CD14-positive monocyte (primary cell): ENCODE measurements at regions not wholly inside any gene's neighbourhood (a gene's known extent, or its start where the extent isn't known, plus 50 kb on each side); places are given as distances from the start of the nearest gene placed in this dataset.
A peak's percentile ranks its signal among the peaks of the same experiment; 100 is the strongest.

ENCODE experiments used
- DNase-seq, 3 donors: peaks; one replicate each; pipeline ENCODE4 v3.0.0-alpha.2; 2011 to 2022
- H2AFZ ChIP-seq: 2 replicates; pipeline ENCODE4 v1.6.0; 2012; ENCODE audit warnings: mild to moderate bottlenecking, low read depth, low read length, inconsistent platforms; ENCODE audit not compliant: insufficient read depth, poor library complexity, severe bottlenecking
- H3K27ac ChIP-seq, 2 donors: 1 replicate in 1 of 2; 2 replicates in 1 of 2; pipeline ENCODE4 v1.5.1; 2012 to 2013; ENCODE audit warnings: low read length in 2 of 2, control low read depth in 1 of 2, inconsistent platforms in 1 of 2, low read depth in 1 of 2, mild to moderate bottlenecking in 1 of 2
- H3K27me3 ChIP-seq, 2 donors: one replicate each; pipeline versions ENCODE4 v1.6.0 to v1.6.1; 2011 to 2013; ENCODE audit warnings: low read length in 2 of 2; ENCODE audit not compliant: control insufficient read depth in 2 of 2, insufficient read depth in 2 of 2
- H3K36me3 ChIP-seq, 2 donors: replicated peaks in 1 of 2; 1 replicate in 1 of 2; 2 replicates in 1 of 2; pipeline versions ENCODE4 v1.5.1 to v1.6.1; 2012 to 2013; ENCODE audit warnings: low read length in 2 of 2, control low read depth in 1 of 2, inconsistent platforms in 1 of 2, mild to moderate bottlenecking in 1 of 2; ENCODE audit not compliant: insufficient read depth in 2 of 2, control insufficient read depth in 1 of 2
- H3K4me1 ChIP-seq, 2 donors: 1 replicate in 1 of 2; 2 replicates in 1 of 2; pipeline versions ENCODE4 v1.5.1 to v1.6.1; 2012 to 2013; ENCODE audit warnings: low read length in 2 of 2, control low read depth in 1 of 2, inconsistent platforms in 1 of 2, mild to moderate bottlenecking in 1 of 2, moderate library complexity in 1 of 2; ENCODE audit not compliant: insufficient read depth in 2 of 2, control insufficient read depth in 1 of 2
- H3K4me2 ChIP-seq: replicated peaks from 2 replicates; pipeline ENCODE3; 2012; ENCODE audit warnings: low read length, moderate library complexity, mild to moderate bottlenecking; ENCODE audit not compliant: poor library complexity, severe bottlenecking; ENCODE audit errors: extremely low read depth
- H3K4me3 ChIP-seq, 3 experiments: fragments of 200-600 bp in 1 of 3; sonication (generic) in 1 of 3; replicated peaks in 1 of 3; 1 replicate in 2 of 3; 2 replicates in 1 of 3; pipeline ENCODE4 v1.5.1; 2011 to 2013; ENCODE audit warnings: low read length in 3 of 3, mild to moderate bottlenecking in 3 of 3, control low read depth in 2 of 3, low read depth in 2 of 3, inconsistent platforms in 1 of 3, moderate library complexity in 1 of 3
- H3K79me2 ChIP-seq: 2 replicates; pipeline ENCODE4 v1.6.0; 2012; ENCODE audit warnings: mild to moderate bottlenecking, control low read depth, inconsistent platforms, low read length, moderate library complexity; ENCODE audit not compliant: insufficient read depth
- H3K9ac ChIP-seq: 2 replicates; pipeline ENCODE4 v1.6.0; 2017; ENCODE audit warnings: low read length, mild to moderate bottlenecking; ENCODE audit not compliant: insufficient read depth, poor library complexity, severe bottlenecking
- H3K9me3 ChIP-seq, 2 donors: replicated peaks in 1 of 2; 1 replicate in 1 of 2; 2 replicates in 1 of 2; pipeline versions ENCODE4 v1.5.1 to v1.6.1; 2012 to 2013; ENCODE audit warnings: low read length in 2 of 2, control low read depth in 1 of 2; ENCODE audit not compliant: control insufficient read depth in 1 of 2, insufficient read depth in 1 of 2
- H4K20me1 ChIP-seq: 2 replicates; pipeline ENCODE4 v1.6.0; 2012; ENCODE audit warnings: mild to moderate bottlenecking, low read length, control low read depth, moderate library complexity; ENCODE audit not compliant: insufficient read depth
- H3K27ac Mint-ChIP-seq, 7 donors: one replicate each; pipeline ENCODE4 v1.8.0; 2020; ENCODE audit warnings: mild to moderate bottlenecking in 7 of 7, mixed read lengths in 7 of 7, moderate library complexity in 6 of 7, inconsistent platforms in 2 of 7
- H3K27me3 Mint-ChIP-seq, 3 donors: one replicate each; pipeline ENCODE4 v1.8.0; 2021 to 2022; ENCODE audit warnings: low read depth in 3 of 3, mild to moderate bottlenecking in 3 of 3, mixed read lengths in 3 of 3, moderate library complexity in 3 of 3, inconsistent platforms in 1 of 3
- H3K36me3 Mint-ChIP-seq, 2 donors: one replicate each; pipeline ENCODE4 v1.8.0; 2020; ENCODE audit warnings: mixed read lengths in 2 of 2, inconsistent platforms in 1 of 2, mild to moderate bottlenecking in 1 of 2
- H3K4me1 Mint-ChIP-seq: one replicate; pipeline ENCODE4 v1.8.0; 2020; ENCODE audit warnings: mild to moderate bottlenecking, mixed read lengths
- H3K4me3 Mint-ChIP-seq, 2 donors: one replicate each; pipeline ENCODE4 v1.8.0; 2020; ENCODE audit warnings: mild to moderate bottlenecking in 2 of 2, mixed read lengths in 2 of 2, moderate library complexity in 1 of 2
- H3K9me3 Mint-ChIP-seq, 7 donors: one replicate each; pipeline ENCODE4 v1.8.0; 2020 to 2022; ENCODE audit warnings: mixed read lengths in 7 of 7, mild to moderate bottlenecking in 6 of 7, moderate library complexity in 6 of 7, inconsistent platforms in 2 of 7
- CTCF ChIP-seq: fragments of 200-600 bp; IDR thresholded peaks from one replicate; pipeline ENCODE4 v1.8.0; 2022; ENCODE audit warnings: antibody characterized with exemption, mild to moderate bottlenecking
- WGBS: methylation state at CpG from one replicate; pipeline ENCODE4 v1.1.5; 2013; ENCODE audit warnings: missing lambda C conversion rate; ENCODE audit not compliant: insufficient coverage; 5-methylcytosine and 5-hydroxymethylcytosine counted together
- intact Hi-C, 2 donors: fragments of 100-400 bp; cut with micrococcal nuclease; formaldehyde crosslinking; loops; one replicate each; pipeline versions ENCODE4 v1.15.0 to v1.15.1; 2023

- H3K4me3 ChIP-seq, result no peak overlapping the region
- H2AFZ ChIP-seq, result no peak overlapping the region
- 78% methylated on average over 5 of the region's 7 CpGs for WGBS
Observed at GRCh38 chr5:2125901-2126265, 243.2 kb upstream of the IRX4 start.

GRCh38 chr5:2125171-2125900, 242.6 kb upstream of the IRX4 start:
- H3K27ac ChIP-seq, result no peak overlapping the region
- H2AFZ ChIP-seq, result no peak overlapping the region
- no peak for TF ChIP-seq CTCF
- no peaks in the 10 kb centered on the region for H4K20me1 ChIP-seq
- intact Hi-C loops, result no loop called here
- H3K36me3 ChIP-seq, result no peaks in the 10 kb centered on the region
- no peaks in the 10 kb centered on the region for H3K79me2 ChIP-seq
- H3K4me2 ChIP-seq, result no peak overlapping the region
- Mint-ChIP-seq H3K27me3 (peaks cover 2 to 11% (median 7%) of the 10 kb centered on the region in 3 donors), H3K4me1 (no peaks in the 10 kb centered on the region), H3K36me3 (no peaks in the 10 kb centered on the region), H3K27ac (peak overlapping the region in 1 of 7 donors; percentile 27), H3K4me3 (no peak overlapping the region), H3K9me3 (peaks cover 0 to 8% (median 5%) of the 10 kb centered on the region in 7 donors)
- H3K4me3 ChIP-seq, result no peak overlapping the region
- DNase-seq, result no peak
- H3K9ac ChIP-seq, result no peak overlapping the region
- 51% methylated on average over 8 of the region's 8 CpGs for WGBS
- no peaks in the 10 kb centered on the region for H3K4me1 ChIP-seq
- H3K9me3 ChIP-seq, result peaks cover 0 to 14% of the 10 kb centered on the region in 2 donors
- no peaks in the 10 kb centered on the region for H3K27me3 ChIP-seq

More at GRCh38 chr5:2125901-2126265, 243.2 kb upstream of the IRX4 start:
- TF ChIP-seq CTCF, result no peak
- Histone ChIP-seq H3K9me3 (peaks cover 0 to 14% of the 10 kb centered on the region in 2 donors), H3K27me3 (no peaks in the 10 kb centered on the region), H3K9ac (no peak overlapping the region), H3K27ac (no peak overlapping the region), H3K79me2 (no peaks in the 10 kb centered on the region), H3K36me3 (no peaks in the 10 kb centered on the region), H3K4me2 (no peak overlapping the region), H3K4me1 (no peaks in the 10 kb centered on the region), H4K20me1 (no peaks in the 10 kb centered on the region)
- H3K27ac Mint-ChIP-seq, result no peak overlapping the region
- no peak overlapping the region for H3K4me3 Mint-ChIP-seq
- H3K27me3 Mint-ChIP-seq, result peaks cover 2 to 11% (median 7%) of the 10 kb centered on the region in 3 donors
- H3K9me3 Mint-ChIP-seq, result peaks cover 0 to 8% (median 5%) of the 10 kb centered on the region in 7 donors
- intact Hi-C loops, result no loop called here
- no peaks in the 10 kb centered on the region for H3K4me1 Mint-ChIP-seq
- no peaks in the 10 kb centered on the region for H3K36me3 Mint-ChIP-seq
- DNase-seq, result no peak
